HG03521 (cell line): ENCODE measurements at regions not wholly inside any gene's neighbourhood (a gene's known extent, or its start where the extent isn't known, plus 50 kb on each side); places are given as distances from the start of the nearest gene placed in this dataset.
"Not testable (repeated sequence)": the region's sequence is repeated elsewhere in the genome, so short reads cannot be mapped to it uniquely, and the experiment has no call there.

ENCODE experiments used
- ATAC-seq: cut with Tn5 transposase; IDR thresholded peaks from one replicate; pipeline ENCODE4 v1.9.1; 2021; ENCODE audit warnings: mild to moderate bottlenecking, moderate library complexity; ENCODE audit not compliant: unreplicated experiment

DNA sequence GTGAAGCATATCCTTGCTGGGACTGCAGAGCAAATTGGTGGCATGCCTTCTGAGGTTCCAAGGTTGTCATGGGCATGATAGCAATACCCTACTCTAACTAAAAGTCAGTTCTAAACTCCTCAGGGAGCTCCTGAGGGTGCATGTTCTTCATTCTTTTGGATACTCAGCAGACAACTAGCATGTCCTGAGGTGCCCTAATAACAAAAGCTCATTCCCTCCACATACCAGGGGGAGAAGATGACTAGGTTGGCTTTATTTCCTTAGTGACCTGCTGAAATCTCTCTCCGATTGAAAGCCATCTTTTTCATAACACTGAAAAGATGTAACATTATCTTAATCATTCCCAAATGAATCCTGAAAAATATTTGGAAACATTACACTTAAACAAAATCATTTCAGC is 188.7 kb upstream of the IGF1 start:
- ATAC-seq, result no peak

DNA sequence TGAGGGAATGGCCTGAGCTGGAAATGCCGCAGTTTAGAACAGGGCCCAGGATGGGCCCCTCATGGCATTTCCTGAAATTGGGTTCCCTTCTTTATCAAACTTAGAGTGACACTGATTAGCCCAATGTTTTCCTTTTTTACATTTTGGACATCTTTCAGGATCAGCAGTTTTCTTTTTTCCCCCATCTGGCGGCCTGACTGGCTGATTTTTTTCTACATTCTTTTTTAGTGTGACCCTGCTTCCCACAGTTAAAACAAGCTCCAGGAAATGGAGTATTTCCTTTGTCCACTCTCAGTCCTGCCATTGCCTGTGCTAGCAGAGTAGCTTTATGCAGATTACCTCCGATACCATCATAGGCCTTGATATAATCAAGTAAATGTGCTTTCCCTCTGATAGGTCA is 185.8 kb upstream of the IGF1 start:
- not testable (repeated sequence) for ATAC-seq

DNA sequence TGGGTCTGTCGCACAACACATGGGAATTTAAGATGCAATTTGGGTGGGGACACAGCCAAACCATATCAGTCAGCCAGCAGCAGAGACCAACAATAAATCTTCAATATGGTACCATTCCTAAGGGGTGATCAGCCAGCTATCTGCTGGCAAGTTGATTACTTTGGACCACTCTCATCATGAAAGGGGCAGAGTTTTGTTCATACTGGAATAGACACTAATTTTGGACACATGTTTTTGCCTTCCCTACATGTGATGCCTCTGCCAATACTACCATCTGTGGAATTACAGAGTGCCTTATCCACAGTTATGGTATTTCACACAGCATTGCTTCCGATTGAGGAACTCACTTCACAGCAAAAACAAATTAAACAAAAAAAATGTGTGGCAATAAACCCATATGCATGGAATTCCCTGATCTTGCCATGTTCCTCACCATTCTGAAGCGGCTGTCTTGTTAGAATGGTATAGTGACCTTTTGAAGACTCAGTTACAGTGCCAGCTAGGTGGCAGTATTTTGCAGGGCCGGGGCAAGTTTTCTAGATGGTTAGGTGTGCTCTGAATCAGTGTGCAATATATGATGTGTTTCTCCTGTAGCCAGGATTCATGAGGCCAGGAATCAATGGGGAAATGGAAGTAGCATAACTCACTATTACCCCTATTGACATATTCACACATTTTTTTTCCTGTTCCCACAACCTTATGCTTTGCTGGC is 179.0 kb upstream of the IGF1 start:
- ATAC-seq, result no peak

DNA sequence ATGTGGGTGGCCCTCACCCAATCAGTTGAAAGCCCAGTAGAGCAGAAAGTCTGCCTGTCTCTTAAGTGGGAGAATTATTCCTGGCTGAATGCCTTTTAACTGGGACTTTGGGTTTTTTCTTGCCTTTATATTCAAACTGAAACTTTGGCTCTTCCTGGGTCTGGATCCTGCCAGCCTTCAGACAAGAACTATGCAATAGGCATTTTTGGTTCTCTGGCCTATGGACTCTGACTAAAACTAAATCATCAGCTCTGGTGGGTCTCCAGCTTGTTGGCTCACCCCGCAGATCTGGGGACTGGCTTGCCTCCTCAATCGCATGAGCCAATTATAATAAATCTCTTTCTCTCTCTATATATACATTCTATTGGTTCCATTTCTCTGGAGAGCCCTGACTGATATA is 173.0 kb upstream of the IGF1 start:
- ATAC-seq, result no peak

DNA sequence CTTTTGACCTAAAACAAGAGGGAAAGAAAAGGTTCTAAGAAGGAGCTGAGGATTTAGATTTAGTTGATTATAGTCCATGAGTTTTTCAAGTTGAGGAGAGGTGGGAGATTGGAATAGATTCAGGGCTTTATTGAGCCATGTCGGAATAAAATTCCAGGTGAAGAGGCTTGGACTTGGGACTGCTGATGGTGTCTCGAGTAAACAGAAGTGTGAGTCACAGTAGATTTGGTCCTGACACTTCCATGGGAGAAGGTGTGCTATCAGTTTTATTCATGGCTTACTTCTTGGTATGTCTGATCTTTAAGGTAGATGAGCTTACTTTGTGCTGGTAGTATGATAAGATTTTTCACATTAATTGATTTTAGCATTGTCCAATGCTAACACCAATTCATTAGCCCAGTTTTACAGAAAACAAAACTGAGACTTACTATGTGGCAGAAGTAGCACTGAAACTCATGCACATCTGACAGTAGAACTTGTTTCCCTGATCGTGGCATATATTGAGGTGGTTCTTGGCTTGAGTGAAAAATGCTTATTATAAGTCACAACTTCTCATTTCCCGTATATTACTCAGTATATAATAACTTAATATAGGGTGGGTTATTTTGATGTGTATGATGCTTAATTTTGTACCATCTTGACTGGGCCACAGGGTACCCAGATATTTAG is 172.4 kb upstream of the IGF1 start:
- no peak for ATAC-seq

DNA sequence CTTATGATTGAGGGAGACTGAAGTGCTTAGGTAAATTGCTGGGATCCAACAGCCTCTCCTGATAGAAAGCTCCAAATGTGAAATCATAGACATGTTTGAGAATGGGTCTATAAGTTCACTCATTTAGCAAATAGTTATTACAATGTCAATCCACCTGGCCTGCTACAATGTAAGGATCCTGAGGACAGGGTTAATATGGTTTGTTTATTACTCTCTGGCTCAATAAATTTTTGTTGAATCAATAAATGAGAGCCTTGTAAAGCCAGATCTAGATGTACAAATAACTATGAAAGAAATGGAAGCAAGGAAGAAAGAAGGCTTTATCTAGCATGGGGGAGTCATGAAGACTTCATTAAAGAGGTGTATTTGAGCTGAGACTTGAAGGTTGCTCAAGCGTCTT is 165.6 kb upstream of the IGF1 start:
- ATAC-seq, result no peak

DNA sequence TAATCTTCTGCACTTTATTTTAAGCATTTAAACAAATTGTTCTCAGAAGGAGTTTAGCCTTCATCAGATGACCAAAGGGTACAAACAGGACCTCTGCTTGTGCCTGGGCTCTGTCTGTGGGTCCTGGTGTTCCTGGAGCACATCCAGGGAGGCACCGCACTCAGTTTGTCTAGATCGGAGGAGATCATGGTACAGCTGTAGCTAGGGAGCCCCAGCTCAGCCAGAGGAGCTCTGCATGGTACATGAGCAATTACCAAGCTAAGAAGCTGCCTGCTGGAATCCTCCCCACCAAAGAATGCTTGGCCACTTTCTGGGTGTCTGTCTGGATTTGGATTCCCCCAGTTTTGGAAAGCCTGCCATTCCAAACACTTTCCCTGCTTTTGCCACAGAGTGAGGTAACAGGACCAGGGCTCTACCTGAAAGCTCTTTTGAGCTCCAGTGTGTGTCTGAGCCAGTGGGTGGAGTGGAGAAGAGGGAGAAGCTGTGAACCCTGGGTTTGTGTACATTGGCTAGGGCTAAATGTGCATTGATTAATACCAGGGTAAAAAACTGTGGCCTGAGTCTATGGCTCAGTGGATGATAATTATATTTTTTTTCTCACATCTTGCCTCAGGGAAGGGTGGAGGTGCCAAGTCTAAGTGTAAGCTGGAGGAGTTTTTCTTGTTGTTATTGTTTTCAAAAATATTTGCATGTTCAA is 163.7 kb upstream of the IGF1 start:
- ATAC-seq, result no peak

DNA sequence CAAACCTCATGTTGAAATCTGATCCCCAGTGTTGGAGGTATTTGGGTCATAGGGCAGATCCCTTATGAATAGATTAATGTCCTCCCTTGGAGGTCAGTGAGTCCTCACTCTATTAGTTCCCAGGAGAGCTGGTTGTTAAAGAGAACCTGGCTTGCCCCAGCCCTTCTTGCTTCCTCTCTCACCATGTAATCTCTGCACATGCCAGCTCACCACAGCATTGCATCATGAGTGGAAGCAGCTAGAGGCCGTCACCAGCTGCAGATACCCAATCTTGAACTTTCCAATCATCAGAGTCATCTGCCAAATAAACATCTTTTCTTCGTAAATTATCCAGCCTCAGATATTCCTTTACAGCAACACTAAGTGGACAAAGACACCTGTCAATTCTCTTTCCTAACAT is 161.8 kb upstream of the IGF1 start:
- no peak for ATAC-seq

DNA sequence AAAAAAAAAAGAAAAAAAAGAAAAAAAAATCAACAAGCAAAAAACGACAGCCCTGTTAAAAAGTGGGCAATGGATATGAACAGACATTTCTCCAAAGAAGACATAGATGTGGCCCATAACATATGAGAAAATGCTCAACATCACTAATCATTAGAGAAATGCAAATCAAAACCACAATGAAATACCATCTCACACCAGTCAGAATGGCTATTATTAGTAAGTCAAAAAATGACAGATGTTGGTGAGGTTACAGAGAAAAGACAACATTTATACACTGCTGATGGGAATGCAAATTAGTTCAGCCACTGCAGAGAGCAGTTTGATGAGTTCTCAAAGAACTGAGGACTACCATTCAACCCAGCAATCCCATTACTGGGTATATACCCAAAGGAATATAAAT is 160.3 kb upstream of the IGF1 start:
- ATAC-seq, result not testable (repeated sequence)

DNA sequence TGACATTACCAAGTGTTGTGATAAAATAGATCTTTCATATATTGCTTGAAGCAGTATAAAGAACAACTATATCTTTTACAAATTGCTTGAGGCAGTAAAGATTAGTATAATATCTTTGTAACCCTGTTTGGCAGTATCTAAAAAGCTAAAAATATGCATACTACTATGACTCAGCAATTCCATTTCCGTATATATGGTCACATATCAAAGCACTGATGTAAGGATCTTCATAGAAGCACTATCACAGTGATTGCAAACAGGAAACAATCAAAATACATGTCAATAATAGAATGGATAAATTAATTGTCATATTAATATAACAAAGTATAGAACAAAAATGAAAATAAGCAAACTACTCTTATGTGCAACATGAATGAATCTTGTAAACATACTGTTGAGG is 158.4 kb upstream of the IGF1 start:
- ATAC-seq, result no peak

DNA sequence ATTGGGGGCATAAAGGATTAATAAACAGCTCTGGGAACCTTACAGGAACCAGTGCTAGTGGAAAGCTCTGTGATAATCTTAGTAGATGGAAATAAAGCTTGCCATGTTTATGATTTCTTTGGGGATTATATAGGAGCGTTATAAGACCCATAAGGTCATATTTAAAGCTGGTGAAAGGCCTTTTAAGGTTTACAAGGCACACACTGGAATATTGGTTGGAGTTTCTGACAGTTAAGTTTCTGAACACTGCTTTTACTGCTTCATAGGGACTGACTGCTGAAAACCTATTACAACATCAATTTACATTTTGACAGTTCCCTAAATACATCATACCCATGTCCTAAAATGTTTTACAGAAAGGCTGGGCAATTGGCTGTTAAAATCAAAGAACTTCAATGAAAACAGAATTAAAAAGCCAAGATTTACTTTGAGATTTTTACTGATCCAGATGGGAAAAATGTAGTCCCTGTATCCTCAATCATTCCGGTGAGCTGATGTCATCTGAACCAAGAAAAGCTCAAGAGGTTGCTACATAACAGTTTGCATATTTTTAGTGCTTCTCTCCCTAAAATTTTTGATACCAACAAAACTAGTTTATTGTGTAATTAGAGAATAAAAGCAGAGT is 153.7 kb upstream of the IGF1 start:
- no peak for ATAC-seq

DNA sequence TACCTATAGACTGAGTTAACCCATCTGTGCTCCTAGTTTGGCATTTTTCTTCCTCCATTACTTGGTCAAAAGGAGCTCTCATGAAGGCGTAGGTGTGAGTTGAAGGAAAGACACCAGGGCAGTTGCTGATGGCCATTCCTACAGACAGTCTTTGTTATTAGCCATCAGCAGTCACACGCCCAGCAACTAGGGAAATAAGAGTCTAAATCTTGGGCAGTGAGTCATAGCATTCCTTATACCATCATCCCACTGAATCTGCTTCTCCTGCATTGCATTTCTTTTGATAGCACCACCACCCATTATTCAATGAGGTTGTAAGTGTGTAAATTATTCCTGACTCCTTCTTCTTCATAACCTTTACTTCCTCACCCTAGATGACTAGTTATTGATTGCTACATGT is 150.9 kb upstream of the IGF1 start:
- ATAC-seq, result no peak

DNA sequence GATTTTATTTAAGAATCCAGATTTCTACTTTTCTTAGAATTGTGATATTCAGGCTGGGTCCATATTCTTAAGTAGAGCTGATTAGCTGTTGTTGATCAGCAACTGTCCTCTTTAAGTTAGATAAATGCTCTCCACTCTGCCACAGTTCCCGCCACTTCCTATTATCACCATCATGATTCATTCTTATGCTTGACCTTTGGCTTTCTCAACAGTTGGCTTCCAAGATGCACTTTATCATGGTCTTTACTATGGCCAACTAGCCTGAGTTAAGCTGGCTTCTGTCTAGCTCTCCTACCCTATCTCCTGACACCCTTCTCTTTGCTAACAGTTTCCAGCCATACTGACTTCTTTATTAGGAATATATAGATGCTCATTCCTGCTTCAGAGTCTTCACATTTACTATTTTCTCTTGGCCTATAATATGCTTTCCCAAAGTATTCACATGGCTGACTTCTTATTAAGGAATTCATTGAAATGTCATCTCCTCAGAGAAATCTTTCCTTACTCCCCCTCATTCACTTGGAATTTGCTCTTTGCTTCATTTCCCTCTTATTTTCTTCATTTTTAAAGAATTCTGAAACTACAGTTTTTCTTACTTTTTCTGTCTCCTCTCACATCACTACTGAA is 149.0 kb upstream of the IGF1 start:
- ATAC-seq, result no peak

DNA sequence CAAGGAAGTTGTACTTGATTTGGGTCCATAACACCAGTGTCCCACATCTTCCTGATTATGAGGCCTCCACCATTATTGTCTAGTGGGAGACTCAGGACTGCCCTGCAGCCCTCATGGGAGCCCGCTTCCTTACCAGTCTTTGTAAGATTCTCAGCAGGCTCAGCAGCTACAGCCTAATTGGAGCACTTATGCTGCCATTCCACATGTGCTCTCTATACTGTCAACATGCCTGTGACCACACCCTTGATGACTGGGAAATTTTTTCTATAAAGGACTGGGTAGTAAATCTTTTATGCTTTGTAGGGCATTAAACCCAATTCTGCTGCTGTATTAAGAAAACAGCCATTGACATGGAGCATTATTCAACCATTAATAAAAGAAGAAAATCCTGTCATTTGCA is 145.5 kb upstream of the IGF1 start:
- ATAC-seq, result no peak

DNA sequence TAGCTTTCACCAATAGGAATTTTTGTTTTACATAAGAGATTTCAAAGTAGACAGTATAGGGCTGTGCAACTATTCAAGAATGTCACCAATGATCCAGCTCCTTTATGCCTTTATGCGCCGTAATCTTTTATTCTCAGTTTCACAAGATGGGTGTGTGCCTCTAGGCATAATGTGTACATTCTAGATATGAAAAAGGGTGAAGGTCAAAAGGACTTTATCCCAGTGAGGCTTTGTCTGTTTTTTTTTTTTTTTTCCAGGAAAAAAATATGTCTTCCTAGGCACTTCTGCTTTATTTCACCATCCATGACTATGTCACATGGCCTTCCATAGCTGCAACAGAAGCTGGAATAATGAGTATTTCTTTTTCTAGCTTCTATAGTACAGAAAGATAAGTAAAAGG is 142.3 kb upstream of the IGF1 start:
- no peak for ATAC-seq

DNA sequence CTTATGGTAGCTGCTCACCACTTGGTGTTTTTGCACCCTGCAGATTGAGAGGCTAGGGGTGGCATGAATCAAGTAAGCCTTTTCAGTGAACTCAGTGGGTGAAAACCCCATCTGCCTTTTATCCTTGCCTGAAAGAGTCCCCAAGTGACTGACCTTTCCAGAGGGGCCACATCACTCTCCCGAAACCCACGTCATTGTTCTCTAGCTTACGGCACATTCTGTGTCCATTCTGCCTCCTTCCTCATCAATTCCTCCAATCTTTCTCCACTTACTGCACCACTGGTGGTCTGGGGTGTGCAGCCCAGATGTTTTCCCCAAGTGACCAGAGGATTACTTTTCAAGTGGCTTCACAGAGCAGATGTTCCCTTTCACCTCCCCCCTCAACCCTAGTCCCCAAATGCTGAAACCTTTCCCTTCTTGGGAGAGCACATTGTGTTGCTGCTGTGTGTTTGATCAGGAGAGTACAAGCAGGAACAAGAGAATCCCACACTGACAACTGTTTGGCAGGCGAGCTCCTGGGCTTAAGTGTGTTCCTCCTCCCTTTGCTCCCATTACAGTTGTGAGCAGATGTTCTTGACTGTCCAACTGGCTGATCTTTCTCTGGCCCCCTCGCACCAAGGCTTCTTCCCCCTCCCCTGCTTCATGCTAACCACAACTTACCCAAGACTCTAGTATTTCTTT is 138.0 kb upstream of the IGF1 start:
- ATAC-seq, result no peak

DNA sequence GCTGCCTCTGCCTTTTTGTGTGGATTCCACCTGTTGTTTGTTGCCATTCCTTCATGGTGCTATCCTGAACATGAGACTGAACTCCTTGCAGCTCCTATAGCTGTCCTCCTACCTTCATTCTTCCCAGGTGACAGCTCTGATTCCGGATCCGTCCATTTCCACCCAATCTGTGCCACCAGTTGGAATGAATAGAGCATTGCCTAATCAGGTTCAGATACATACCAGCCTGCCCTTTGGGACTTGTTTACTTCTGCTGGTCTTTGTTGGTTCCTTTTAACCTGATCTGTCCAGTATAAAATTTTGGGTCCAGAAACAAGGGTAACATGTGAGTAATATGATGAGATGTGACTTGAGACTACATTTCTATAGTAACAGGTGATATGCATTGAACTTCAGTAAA is 136.3 kb upstream of the IGF1 start:
- ATAC-seq, result no peak

DNA sequence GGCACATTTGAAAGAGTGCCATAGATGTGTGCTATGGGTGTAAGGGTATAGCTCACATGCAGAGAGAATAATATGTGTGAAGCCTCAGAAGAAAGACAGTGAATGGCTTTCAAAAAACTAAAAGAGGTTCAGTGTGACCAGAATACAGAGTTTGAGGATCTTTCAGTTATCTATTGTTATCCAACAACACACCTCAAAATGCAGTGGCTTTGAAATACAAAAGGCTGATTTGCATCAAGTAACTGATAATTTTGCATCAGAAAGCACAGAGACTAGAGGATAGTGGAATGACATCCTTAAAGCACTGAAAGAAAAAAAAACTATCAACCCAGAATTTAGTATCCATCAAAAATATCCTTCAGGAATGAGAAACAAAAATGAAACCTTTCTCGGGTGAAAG is 131.6 kb upstream of the IGF1 start:
- no peak for ATAC-seq

DNA sequence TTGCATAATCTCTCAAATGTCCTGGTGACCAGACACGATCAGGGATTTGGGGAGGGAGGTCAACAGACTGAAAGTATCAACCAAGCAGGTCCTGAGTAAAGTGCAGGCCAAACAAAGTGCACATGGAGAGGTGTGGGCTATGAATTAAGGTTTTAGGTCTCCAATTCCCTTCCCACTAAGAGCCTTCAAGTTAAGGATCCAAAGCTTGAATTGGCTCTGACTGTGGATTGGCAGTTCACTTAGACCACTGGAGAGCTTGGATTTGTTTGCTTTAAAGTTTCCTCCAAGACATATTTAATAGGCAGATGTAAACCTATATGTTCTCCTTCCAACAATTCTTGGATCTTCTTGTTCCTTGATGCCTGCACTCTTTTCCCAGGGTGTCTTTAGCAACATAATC is 129.6 kb upstream of the IGF1 start:
- no peak for ATAC-seq

DNA sequence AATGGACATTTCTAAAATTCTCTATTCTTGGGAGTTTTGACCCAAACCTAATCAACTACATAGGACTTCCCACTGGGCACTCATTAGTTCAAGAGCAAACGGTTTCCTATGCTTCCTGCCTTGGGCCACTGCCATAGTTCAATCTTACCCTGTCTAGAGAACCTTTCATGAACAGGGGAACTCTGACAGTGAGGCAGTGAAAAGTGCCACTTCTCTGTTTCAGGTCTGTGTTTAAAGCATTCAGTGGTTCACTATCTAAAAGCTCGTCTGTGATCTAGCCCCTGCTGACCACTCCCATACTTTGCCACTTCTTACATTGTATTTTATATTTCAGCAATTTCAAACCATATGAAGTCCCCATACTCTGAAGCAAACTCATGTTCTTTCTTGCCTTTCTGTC is 122.7 kb upstream of the IGF1 start:
- no peak for ATAC-seq

DNA sequence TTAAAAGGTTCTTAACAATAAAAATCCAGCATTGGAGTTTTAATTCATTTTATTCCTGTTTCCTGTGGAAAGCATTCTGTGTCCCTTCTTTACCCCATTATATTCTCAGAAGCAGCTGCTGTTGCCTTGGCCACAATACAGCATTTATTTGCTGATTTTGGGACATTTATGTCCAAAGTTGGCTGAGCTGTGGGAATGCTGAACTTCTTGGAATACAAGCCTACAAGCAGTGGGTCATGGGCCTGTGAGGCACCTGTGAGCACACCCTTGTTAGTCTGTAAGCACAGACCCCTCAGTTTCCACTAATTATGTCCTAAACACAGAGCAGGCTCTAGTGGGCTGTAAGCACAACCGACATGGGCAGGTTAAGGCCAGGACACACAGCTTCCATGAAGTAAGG is 122.2 kb upstream of the IGF1 start:
- no peak for ATAC-seq
